HG02938 (cell line): ENCODE measurements at regions not wholly inside any gene's neighbourhood (a gene's known extent, or its start where the extent isn't known, plus 50 kb on each side); places are given as distances from the start of the nearest gene placed in this dataset.
"Not testable (repeated sequence)": the region's sequence is repeated elsewhere in the genome, so short reads cannot be mapped to it uniquely, and the experiment has no call there.

Source experiments
- ATAC-seq: cut with Tn5 transposase; IDR thresholded peaks from one replicate; pipeline ENCODE4 v1.9.1; 2021; ENCODE audit warnings: mild to moderate bottlenecking, moderate library complexity; ENCODE audit not compliant: unreplicated experiment

- no peak for ATAC-seq
These were observed 319.0 kb downstream of the ZNF536 start for GRCh38 chr19:30690935-30691818.

GRCh38 chr19:30690525-30690924 is 318.3 kb downstream of the ZNF536 start:
- no peak for ATAC-seq

GRCh38 chr19:30689474-30689873 is 317.3 kb downstream of the ZNF536 start:
- ATAC-seq = no peak

GRCh38 chr19:30688696-30689095 is 316.5 kb downstream of the ZNF536 start:
- no peak for ATAC-seq

- no peak for ATAC-seq
These were observed 314.8 kb downstream of the ZNF536 start for GRCh38 chr19:30686826-30687566.

GRCh38 chr19:30686176-30686820 is 314.1 kb downstream of the ZNF536 start:
- no peak for ATAC-seq

GRCh38 chr19:30685426-30686000 is 313.3 kb downstream of the ZNF536 start:
- no peak for ATAC-seq

GRCh38 chr19:30684613-30685012 is 312.4 kb downstream of the ZNF536 start:
- ATAC-seq = no peak

- ATAC-seq = no peak
These were observed 310.9 kb downstream of the ZNF536 start for GRCh38 chr19:30682999-30683536.

- ATAC-seq = no peak
These were observed 310.2 kb downstream of the ZNF536 start for GRCh38 chr19:30682146-30682998.

GRCh38 chr19:30681162-30682100 is 309.2 kb downstream of the ZNF536 start:
- no peak for ATAC-seq

- ATAC-seq = not testable (repeated sequence)
These were observed 308.2 kb downstream of the ZNF536 start for GRCh38 chr19:30680399-30680798.

GRCh38 chr19:30679789-30680188 is 307.6 kb downstream of the ZNF536 start:
- no peak for ATAC-seq

- no peak for ATAC-seq
These were observed 307.0 kb downstream of the ZNF536 start for GRCh38 chr19:30679153-30679702.

GRCh38 chr19:30678168-30678567 is 306.0 kb downstream of the ZNF536 start:
- no peak for ATAC-seq

GRCh38 chr19:30677702-30678101 is 305.5 kb downstream of the ZNF536 start:
- no peak for ATAC-seq

GRCh38 chr19:30676990-30677679 is 305.0 kb downstream of the ZNF536 start:
- no peak for ATAC-seq

- ATAC-seq = no peak
These were observed 302.9 kb downstream of the ZNF536 start for GRCh38 chr19:30675086-30675485.
